HepG2 (cell line): ENCODE measurements at regions not wholly inside any gene's neighbourhood (a gene's known extent, or its start where the extent isn't known, plus 50 kb on each side); places are given as distances from the start of the nearest gene placed in this dataset.

Experiments
- ATAC-seq: fragments of 200-7000 bp; cut with Tn5 transposase; 3 replicates; pipeline ENCODE4 v1.9.1; 2020; ENCODE audit warnings: mild to moderate bottlenecking, moderate library complexity
- BruUV-seq: library from RNA; stranded (reverse); fragments of 400-500 nt; replicated peaks from 2 replicates; lab custom pipeline; 2021; lab: Mats Ljungman, UMichigan
- CTCF ChIA-PET: fragments of 300-600 bp; formaldehyde crosslinking; extraction: SDS; loops from one replicate; lab custom pipeline; 2021; ENCODE audit warnings: low total read pairs, inconsistent platforms, low intra/inter-chr PET ratio; lab: Yijun Ruan, JAX
- POLR2A ChIA-PET: fragments of 350-600 bp; sonication (Branson Sonifier 250); formaldehyde crosslinking; loops from one replicate; lab custom pipeline; 2020; ENCODE audit warnings: antibody characterized with exemption, inconsistent platforms; lab: Yijun Ruan, JAX
- DNase-seq: peaks from one replicate; pipeline ENCODE4 v3.0.0-alpha.2; 2015; ENCODE audit warnings: low spot score
- FAIRE-seq: peaks from 3 replicates; lab custom pipeline; 2011; peaks lifted over from hg19 to GRCh38; lab: Jason Lieb, UNC
- H2AFZ ChIP-seq: one replicate; pipeline ENCODE4 v1.6.1; 2011; ENCODE audit warnings: low read length, inconsistent platforms
- H3K27ac ChIP-seq: fragments of 300-600 bp; 3 replicates; pipeline ENCODE4 v1.8.0; 2011; ENCODE audit warnings: mixed run types, mild to moderate bottlenecking, mixed read lengths, low read length, inconsistent platforms; ENCODE audit not compliant: insufficient read depth; ENCODE audit errors: extremely low read length
- H3K27me3 ChIP-seq, 2 experiments: fragments of 200-600 bp in 1 of 2; 2 replicates in 1 of 2; 3 replicates in 1 of 2; pipeline versions ENCODE4 v1.6.0 to v1.8.0; 2011; ENCODE audit warnings: low read length in 2 of 2, mild to moderate bottlenecking in 2 of 2, moderate library complexity in 2 of 2, inconsistent platforms in 1 of 2; ENCODE audit not compliant: insufficient read depth in 2 of 2, control insufficient read depth in 1 of 2
- H3K36me3 ChIP-seq, 2 experiments: fragments of 200-600 bp in 1 of 2; replicated peaks in 1 of 2; 2 replicates in 1 of 2; 3 replicates in 1 of 2; pipeline versions ENCODE4 v1.5.1 to v1.8.0; 2011; ENCODE audit warnings: low read length in 2 of 2, inconsistent platforms in 1 of 2; ENCODE audit not compliant: insufficient read depth in 2 of 2, control insufficient read depth in 1 of 2
- H3K4me1 ChIP-seq: 2 replicates; pipeline ENCODE4 v1.5.1; 2012; ENCODE audit warnings: low read length, inconsistent platforms; ENCODE audit not compliant: insufficient read depth
- H3K4me2 ChIP-seq: 2 replicates; pipeline ENCODE4 v1.6.0; 2011; ENCODE audit warnings: low read depth, low read length, inconsistent platforms
- H3K4me3 ChIP-seq, 3 experiments: fragments of 200-600 bp in 1 of 3; sonication (generic), shearing (Covaris generic) in 1 of 3; replicated peaks in 1 of 3; 2 replicates each; pipeline ENCODE4 v1.5.1; 2011 to 2016; ENCODE audit warnings: low read length in 3 of 3, inconsistent platforms in 2 of 3, low read depth in 2 of 3, mild to moderate bottlenecking in 2 of 3, control low read depth in 1 of 3, mixed read lengths in 1 of 3; ENCODE audit not compliant: insufficient read depth in 1 of 3
- H3K79me2 ChIP-seq: one replicate; pipeline ENCODE4 v1.6.1; 2011; ENCODE audit warnings: low read length, inconsistent platforms; ENCODE audit not compliant: insufficient read depth
- H3K9ac ChIP-seq: 2 replicates; pipeline ENCODE4 v1.6.0; 2011; ENCODE audit warnings: mild to moderate bottlenecking, low read depth, low read length, inconsistent platforms; ENCODE audit not compliant: insufficient read depth
- H3K9me3 ChIP-seq: 2 replicates; pipeline ENCODE4 v1.5.1; 2012; ENCODE audit warnings: mild to moderate bottlenecking, low read length
- H4K20me1 ChIP-seq: 2 replicates; pipeline ENCODE4 v1.6.0; 2011; ENCODE audit warnings: inconsistent platforms, mild to moderate bottlenecking, low read length, moderate library complexity; ENCODE audit not compliant: insufficient read depth
- ETV5 ChIP-seq: IDR thresholded peaks from 2 replicates; pipeline ENCODE4 v1.6.1; 2018; ENCODE audit warnings: missing biosample characterization, missing genetic modification reagents, inconsistent platforms, borderline replicate concordance
- FOXA1 ChIP-seq, 2 experiments: fragments of 450-650 bp in 1 of 2; sonication (generic) in 1 of 2; formaldehyde crosslinking in 1 of 2; IDR thresholded peaks; 2 replicates each; pipeline versions ENCODE4 v1.4.0 to v1.6.1; 2016 to 2020; ENCODE audit warnings: missing genetic modification reagents in 1 of 2
- FOXA3 ChIP-seq: IDR thresholded peaks from 2 replicates; pipeline ENCODE4 v1.6.1; 2016; ENCODE audit warnings: missing genetic modification reagents, missing compliant biosample characterization
- NR2F2 ChIP-seq: IDR thresholded peaks from 2 replicates; pipeline ENCODE4 v1.6.1; 2012; ENCODE audit warnings: low read depth, inconsistent platforms, borderline replicate concordance
- PCBP2 ChIP-seq: fragments of 200-400 bp; formaldehyde crosslinking; optimal IDR thresholded peaks from 2 replicates; pipeline ENCODE3; 2018; ENCODE audit warnings: low read length, low read depth; ENCODE audit not compliant: poor library complexity, severe bottlenecking
- PHF21A ChIP-seq: sonication (generic); formaldehyde crosslinking; IDR thresholded peaks from 2 replicates; pipeline ENCODE4 v1.5.0; 2020; ENCODE audit warnings: mild to moderate bottlenecking, missing genetic modification reagents
- PRMT3 ChIP-seq: sonication (generic); formaldehyde crosslinking; IDR thresholded peaks from 2 replicates; pipeline ENCODE4 v1.8.1; 2022; ENCODE audit warnings: low read depth, mild to moderate bottlenecking, moderate library complexity, missing genetic modification reagents, borderline replicate concordance
- TFDP1 ChIP-seq: IDR thresholded peaks from 2 replicates; pipeline ENCODE4 v1.6.1; 2016; ENCODE audit warnings: missing compliant biosample characterization, missing genetic modification reagents, borderline replicate concordance
- ZNF33B ChIP-seq: sonication (generic); formaldehyde crosslinking; IDR thresholded peaks from 2 replicates; pipeline ENCODE4 v1.5.1; 2020; ENCODE audit warnings: mild to moderate bottlenecking, missing genetic modification reagents
- ZNF609 ChIP-seq: sonication (generic); formaldehyde crosslinking; IDR thresholded peaks from 2 replicates; pipeline ENCODE4 v1.4.0; 2020; ENCODE audit warnings: mild to moderate bottlenecking, missing genetic modification reagents, borderline replicate concordance
- ZNF788 ChIP-seq: sonication (generic); formaldehyde crosslinking; IDR thresholded peaks from 2 replicates; pipeline ENCODE4 v1.5.0; 2020; ENCODE audit warnings: mild to moderate bottlenecking, missing genetic modification reagents, borderline replicate concordance
- WGBS: methylation state at CpG from one replicate; pipeline ENCODE4 v1.1.6; 2017; ENCODE audit warnings: low lambda C conversion rate; 5-methylcytosine and 5-hydroxymethylcytosine counted together
- in situ Hi-C: cut with HindIII; loops from 2 replicates; pipeline ENCODE4 v1.10.0; 2017; ENCODE audit warnings: low pct_unique_long_range_greater_than_20kb; ENCODE audit not compliant: extremely low pct_ligation_motif_present
- intact Hi-C: fragments of 100-400 bp; cut with micrococcal nuclease; formaldehyde crosslinking; loops from one replicate; pipeline ENCODE4 v1.10.0; 2022; ENCODE audit not compliant: unreplicated experiment
- TF ChIP-seq, protein P1 (sequence below): IDR thresholded peaks from 2 replicates; pipeline ENCODE4 v1.4.0; 2020; ENCODE audit warnings: mild to moderate bottlenecking, missing genetic modification reagents

DNA sequence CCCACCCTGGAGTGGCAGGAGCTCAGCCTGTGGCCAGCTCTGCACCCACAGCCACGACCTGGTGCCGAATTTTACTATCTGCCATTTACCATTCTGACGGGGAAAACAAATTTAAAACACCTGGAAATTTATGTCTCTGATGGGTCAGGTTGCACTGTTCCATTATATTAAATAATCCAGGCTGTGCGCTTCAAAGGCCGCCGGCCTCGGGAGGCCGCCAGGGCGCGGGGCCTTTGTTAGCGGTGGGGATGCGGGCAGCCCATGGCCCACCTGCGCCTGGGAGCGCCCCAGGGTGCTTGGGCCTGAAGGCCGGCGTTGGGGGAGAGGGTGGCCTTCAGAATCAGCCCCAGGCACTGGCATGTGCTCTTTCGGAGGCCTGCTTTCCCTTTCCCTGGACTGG, 276.9 kb downstream of the SRBD1 start (continued):
- no peak for TF ChIP-seq TFDP1 (CRISPR knock-in tag)

GRCh38 chr2:45332567-45332966, 278.5 kb downstream of the SRBD1 start:
- ChIA-PET CTCF (no interaction called here), POLR2A (interaction anchor here (1.6 to 4.2 kb wide), 2 partner anchors 32 to 59 kb away, joined by 4 to 22 read pairs; no protein-coding TSS in a partner anchor)
- Histone ChIP-seq H3K27me3 (peaks cover 2 to 55% of the 10 kb centered on the region in 2 experiments; a peak in 4 of 5 replicates), H3K4me1 (peaks cover 49% of the 10 kb centered on the region), H3K27ac (no peak overlapping the region), H3K9me3 (no peaks in the 10 kb centered on the region), H3K9ac (no peak overlapping the region), H4K20me1 (no peaks in the 10 kb centered on the region), H3K4me2 (peak overlapping the region; percentile 30), H2AFZ (no peak overlapping the region), H3K4me3 (peak overlapping the region in 1 of 3 experiments; percentile 18; a peak in 1 of 6 replicates), H3K79me2 (no peaks in the 10 kb centered on the region), H3K36me3 (no peaks in the 10 kb centered on the region)
- in situ Hi-C loops (no loop called here), intact Hi-C loops (no loop called here)
- FAIRE-seq (no peak), ATAC-seq (0 out of 3 replicates have a peak, but pooled peaks have one; percentile 7), DNase-seq (peak; percentile 11)
- no TSS peak for BruUV-seq
- 0% methylated on average over 1 of the region's 1 CpG for WGBS
- TF ChIP-seq ZNF609 (CRISPR knock-in tag): peak; percentile 19; the same call in 1 of the 2 replicates
- TF ChIP-seq FOXA3 (CRISPR knock-in tag): peak; percentile 26; the same call in 1 of the 2 replicates
- no peak for TF ChIP-seq PCBP2
- TF ChIP-seq, protein P1, sequence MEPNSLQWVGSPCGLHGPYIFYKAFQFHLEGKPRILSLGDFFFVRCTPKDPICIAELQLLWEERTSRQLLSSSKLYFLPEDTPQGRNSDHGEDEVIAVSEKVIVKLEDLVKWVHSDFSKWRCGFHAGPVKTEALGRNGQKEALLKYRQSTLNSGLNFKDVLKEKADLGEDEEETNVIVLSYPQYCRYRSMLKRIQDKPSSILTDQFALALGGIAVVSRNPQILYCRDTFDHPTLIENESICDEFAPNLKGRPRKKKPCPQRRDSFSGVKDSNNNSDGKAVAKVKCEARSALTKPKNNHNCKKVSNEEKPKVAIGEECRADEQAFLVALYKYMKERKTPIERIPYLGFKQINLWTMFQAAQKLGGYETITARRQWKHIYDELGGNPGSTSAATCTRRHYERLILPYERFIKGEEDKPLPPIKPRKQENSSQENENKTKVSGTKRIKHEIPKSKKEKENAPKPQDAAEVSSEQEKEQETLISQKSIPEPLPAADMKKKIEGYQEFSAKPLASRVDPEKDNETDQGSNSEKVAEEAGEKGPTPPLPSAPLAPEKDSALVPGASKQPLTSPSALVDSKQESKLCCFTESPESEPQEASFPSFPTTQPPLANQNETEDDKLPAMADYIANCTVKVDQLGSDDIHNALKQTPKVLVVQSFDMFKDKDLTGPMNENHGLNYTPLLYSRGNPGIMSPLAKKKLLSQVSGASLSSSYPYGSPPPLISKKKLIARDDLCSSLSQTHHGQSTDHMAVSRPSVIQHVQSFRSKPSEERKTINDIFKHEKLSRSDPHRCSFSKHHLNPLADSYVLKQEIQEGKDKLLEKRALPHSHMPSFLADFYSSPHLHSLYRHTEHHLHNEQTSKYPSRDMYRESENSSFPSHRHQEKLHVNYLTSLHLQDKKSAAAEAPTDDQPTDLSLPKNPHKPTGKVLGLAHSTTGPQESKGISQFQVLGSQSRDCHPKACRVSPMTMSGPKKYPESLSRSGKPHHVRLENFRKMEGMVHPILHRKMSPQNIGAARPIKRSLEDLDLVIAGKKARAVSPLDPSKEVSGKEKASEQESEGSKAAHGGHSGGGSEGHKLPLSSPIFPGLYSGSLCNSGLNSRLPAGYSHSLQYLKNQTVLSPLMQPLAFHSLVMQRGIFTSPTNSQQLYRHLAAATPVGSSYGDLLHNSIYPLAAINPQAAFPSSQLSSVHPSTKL (CRISPR knock-in tag): 0 out of 2 replicates have a peak, but pooled peaks have one; percentile 47
- peak; percentile 66; the same call in 1 of the 2 replicates for TF ChIP-seq ETV5 (CRISPR knock-in tag)
- no peak for TF ChIP-seq FOXA1 (IDR thresholded peaks at IDR 0.05)
- no peak for TF ChIP-seq FOXA1 (CRISPR knock-in tag; IDR thresholded peaks at IDR 0.05)
- TF ChIP-seq ZNF33B (CRISPR knock-in tag): no peak
- peak; percentile 9; the same call in 1 of the 2 replicates for TF ChIP-seq NR2F2
- TF ChIP-seq PHF21A (CRISPR knock-in tag): peak; percentile 28; the same call in 1 of the 2 replicates
- TF ChIP-seq PRMT3 (CRISPR knock-in tag): no peak
- no peak for TF ChIP-seq ZNF788
